Neuronal stem cell (in vitro differentiated cells): ENCODE measurements at regions not wholly inside any gene's neighbourhood (a gene's known extent, or its start where the extent isn't known, plus 50 kb on each side); places are given as distances from the start of the nearest gene placed in this dataset.

Experiments
- DNase-seq: peaks from one replicate; pipeline ENCODE4 v3.0.0-alpha.2; 2013; ENCODE audit warnings: low spot score
- H2AFZ ChIP-seq: one replicate; pipeline ENCODE4 v1.6.1; 2013; ENCODE audit warnings: mild to moderate bottlenecking, low read length, inconsistent platforms
- H2AK5ac ChIP-seq: 2 replicates; pipeline ENCODE4 v1.6.1; 2013; ENCODE audit warnings: low read depth, mild to moderate bottlenecking, inconsistent platforms, low read length, moderate library complexity, mixed read lengths
- H2BK120ac ChIP-seq: 2 replicates; pipeline ENCODE4 v1.6.1; 2013; ENCODE audit warnings: low read depth, mild to moderate bottlenecking, inconsistent platforms, low read length, moderate library complexity, mixed read lengths
- H2BK12ac ChIP-seq: one replicate; pipeline ENCODE4 v1.6.1; 2013; ENCODE audit warnings: low read length, inconsistent platforms
- H2BK15ac ChIP-seq: 2 replicates; pipeline ENCODE4 v1.6.1; 2013; ENCODE audit warnings: mild to moderate bottlenecking, low read length, inconsistent platforms, mixed read lengths
- H2BK5ac ChIP-seq: one replicate; pipeline ENCODE4 v1.6.1; 2013; ENCODE audit warnings: inconsistent platforms, mild to moderate bottlenecking, low read length, moderate library complexity
- H3K14ac ChIP-seq: one replicate; pipeline ENCODE4 v1.6.1; 2013; ENCODE audit warnings: low read length, inconsistent platforms
- H3K18ac ChIP-seq: 2 replicates; pipeline ENCODE4 v1.6.1; 2013; ENCODE audit warnings: low read length, inconsistent platforms
- H3K23ac ChIP-seq: 2 replicates; pipeline ENCODE4 v1.6.1; 2013; ENCODE audit warnings: low read depth, mild to moderate bottlenecking, mixed read lengths, low read length, inconsistent platforms; ENCODE audit not compliant: poor library complexity
- H3K27ac ChIP-seq: replicated peaks from 3 replicates; pipeline ENCODE4 v1.5.1; 2013; ENCODE audit warnings: low read length, inconsistent platforms
- H3K27me3 ChIP-seq, 3 experiments: 2 replicates each; pipeline ENCODE4 v1.6.1; 2013; ENCODE audit warnings: low read length in 3 of 3, mild to moderate bottlenecking in 2 of 3, inconsistent platforms in 1 of 3, low read depth in 1 of 3, mixed read lengths in 1 of 3, moderate library complexity in 1 of 3; ENCODE audit not compliant: control insufficient read depth in 3 of 3, insufficient read depth in 3 of 3
- H3K36me3 ChIP-seq, 2 donors: replicated peaks in 1 of 2; 2 replicates each; pipeline ENCODE4 v1.6.1; 2013; ENCODE audit warnings: low read length in 2 of 2; ENCODE audit not compliant: control insufficient read depth in 2 of 2, insufficient read depth in 2 of 2
- H3K4ac ChIP-seq: 2 replicates; pipeline ENCODE4 v1.6.1; 2013; ENCODE audit warnings: inconsistent platforms, mild to moderate bottlenecking, low read length, moderate library complexity
- H3K4me1 ChIP-seq, 2 donors: 1 replicate in 1 of 2; 2 replicates in 1 of 2; pipeline ENCODE4 v1.6.1; 2013; ENCODE audit warnings: low read length in 2 of 2, low read depth in 1 of 2; ENCODE audit not compliant: control insufficient read depth in 2 of 2, insufficient read depth in 1 of 2
- H3K4me2 ChIP-seq: one replicate; pipeline ENCODE4 v1.6.1; 2013; ENCODE audit warnings: mild to moderate bottlenecking, low read length, inconsistent platforms; ENCODE audit not compliant: insufficient read depth, poor library complexity, severe bottlenecking
- H3K4me3 ChIP-seq, 2 donors: 2 replicates each; pipeline ENCODE4 v1.5.1; 2013; ENCODE audit warnings: low read length in 2 of 2, mild to moderate bottlenecking in 2 of 2, inconsistent platforms in 1 of 2, moderate library complexity in 1 of 2
- H3K79me1 ChIP-seq: one replicate; pipeline ENCODE4 v1.6.1; 2013; ENCODE audit warnings: low read depth, mild to moderate bottlenecking, inconsistent platforms, low read length, moderate library complexity
- H3K9ac ChIP-seq: one replicate; pipeline ENCODE4 v1.6.1; 2013; ENCODE audit warnings: mild to moderate bottlenecking, low read depth, low read length, inconsistent platforms; ENCODE audit not compliant: poor library complexity
- H3K9me3 ChIP-seq, 2 donors: replicated peaks in 1 of 2; 2 replicates each; pipeline versions ENCODE3 to v1.6.1; 2013; ENCODE audit warnings: low read length in 2 of 2, mild to moderate bottlenecking in 2 of 2, inconsistent platforms in 1 of 2, low read depth in 1 of 2, mixed read lengths in 1 of 2, moderate library complexity in 1 of 2; ENCODE audit not compliant: control insufficient read depth in 2 of 2, insufficient read depth in 1 of 2
- H4K8ac ChIP-seq: one replicate; pipeline ENCODE4 v1.6.1; 2013; ENCODE audit warnings: low read depth, mild to moderate bottlenecking, inconsistent platforms, low read length, moderate library complexity
- H4K91ac ChIP-seq: one replicate; pipeline ENCODE4 v1.6.1; 2013; ENCODE audit warnings: low read length, low read depth, mild to moderate bottlenecking, inconsistent platforms; ENCODE audit not compliant: poor library complexity
- WGBS, 2 donors: extraction: QIAGEN DNeasy Blood & Tissue Kit; methylation state at CpG; one replicate each; pipeline ENCODE4 v1.1.7; 2013; ENCODE audit warnings: missing lambda C conversion rate in 2 of 2, mixed read lengths in 1 of 2; ENCODE audit not compliant: insufficient read length in 2 of 2, insufficient replicate concordance in 1 of 2; ENCODE audit errors: extremely low coverage in 2 of 2; 5-methylcytosine and 5-hydroxymethylcytosine counted together

GRCh38 chr11:64428693-64429092, 69.7 kb downstream of the RPS6KA4 start:
- H2BK120ac ChIP-seq, result no peak overlapping the region
- peak overlapping the region; percentile 4 for H2AFZ ChIP-seq
- peaks cover 0 to 39% (median 0%) of the 10 kb centered on the region in 3 experiments for H3K27me3 ChIP-seq
- H4K8ac ChIP-seq, result no peak overlapping the region
- no peak overlapping the region for H2BK5ac ChIP-seq
- H2BK12ac ChIP-seq, result no peak overlapping the region
- H4K91ac ChIP-seq, result no peak overlapping the region
- no peaks in the 10 kb centered on the region for H3K79me1 ChIP-seq
- no CpG with 5 or more reads among the region's 12 CpGs for WGBS, 2 donors
- H3K14ac ChIP-seq, result no peak overlapping the region
- no peak overlapping the region for H3K4me3 ChIP-seq
- no peak overlapping the region for H2AK5ac ChIP-seq
- H3K4me2 ChIP-seq, result no peak overlapping the region
- no peak overlapping the region for H2BK15ac ChIP-seq
- no peak overlapping the region for H3K4ac ChIP-seq
- peak overlapping the region; percentile 5 for H3K18ac ChIP-seq
- H3K27ac ChIP-seq, result no peak overlapping the region
- peaks cover 0 to 8% of the 10 kb centered on the region in 2 donors for H3K9me3 ChIP-seq
- no peak overlapping the region for H3K9ac ChIP-seq
- H3K23ac ChIP-seq, result no peak overlapping the region
- no peak for DNase-seq
- peaks cover 0 to 4% of the 10 kb centered on the region in 2 donors for H3K4me1 ChIP-seq
- no peaks in the 10 kb centered on the region for H3K36me3 ChIP-seq

- Histone ChIP-seq H3K14ac (no peak overlapping the region), H2AFZ (no peak overlapping the region), H2BK5ac (no peak overlapping the region), H3K4me3 (no peak overlapping the region), H3K79me1 (no peaks in the 10 kb centered on the region), H3K27ac (no peak overlapping the region), H3K4me2 (no peak overlapping the region), H3K23ac (no peak overlapping the region), H2BK120ac (no peak overlapping the region), H3K27me3 (peaks cover 0 to 39% (median 0%) of the 10 kb centered on the region in 3 experiments), H3K4ac (no peak overlapping the region), H4K8ac (peak overlapping the region; percentile 53), H3K9ac (no peak overlapping the region), H3K36me3 (no peaks in the 10 kb centered on the region), H3K9me3 (peaks cover 0 to 8% of the 10 kb centered on the region in 2 donors), H2AK5ac (peak overlapping the region; percentile 20), H2BK15ac (peak overlapping the region; percentile 14), H4K91ac (no peak overlapping the region), H2BK12ac (no peak overlapping the region), H3K4me1 (peaks cover 0 to 4% of the 10 kb centered on the region in 2 donors), H3K18ac (peak overlapping the region; percentile 21)
- no peak for DNase-seq
- WGBS, 2 donors, result no CpG with 5 or more reads among the region's 12 CpGs
Observed at GRCh38 chr11:64429970-64430369, 71.0 kb downstream of the RPS6KA4 start.

GRCh38 chr11:64430645-64431044, 71.7 kb downstream of the RPS6KA4 start:
- no peak overlapping the region for H3K4me3 ChIP-seq

GRCh38 chr11:64436000-64436399, 77.0 kb downstream of the RPS6KA4 start:
- peaks cover 0 to 8% of the 10 kb centered on the region in 2 donors for H3K9me3 ChIP-seq
- no peak overlapping the region for H2BK5ac ChIP-seq
- H3K36me3 ChIP-seq, result no peaks in the 10 kb centered on the region
- H3K18ac ChIP-seq, result no peak overlapping the region
- no peak overlapping the region for H2BK12ac ChIP-seq
- H4K8ac ChIP-seq, result no peak overlapping the region
- peaks cover 3 to 5% of the 10 kb centered on the region in 2 donors for H3K4me1 ChIP-seq
- peak overlapping the region; percentile 16 for H2BK15ac ChIP-seq
- WGBS, 2 donors, result no CpG with 5 or more reads among the region's 4 CpGs
- H3K79me1 ChIP-seq, result no peaks in the 10 kb centered on the region
- no peak overlapping the region for H3K14ac ChIP-seq
- no peak overlapping the region for H3K9ac ChIP-seq
- no peak overlapping the region for H2AFZ ChIP-seq
- no peak overlapping the region for H3K4ac ChIP-seq
- H3K4me3 ChIP-seq, result no peak overlapping the region
- no peak overlapping the region for H2BK120ac ChIP-seq
- DNase-seq, result no peak
- H3K27ac ChIP-seq, result no peak overlapping the region
- no peak overlapping the region for H2AK5ac ChIP-seq
- H3K23ac ChIP-seq, result no peak overlapping the region
- H3K27me3 ChIP-seq, result peaks cover 0 to 30% (median 0%) of the 10 kb centered on the region in 3 experiments
- no peak overlapping the region for H4K91ac ChIP-seq
- no peak overlapping the region for H3K4me2 ChIP-seq

More at GRCh38 chr11:64430645-64431044, 71.7 kb downstream of the RPS6KA4 start:
- Histone ChIP-seq H2BK15ac (peak overlapping the region; percentile 14), H2AK5ac (no peak overlapping the region), H3K23ac (peak overlapping the region; percentile 38), H3K79me1 (no peaks in the 10 kb centered on the region), H3K14ac (no peak overlapping the region), H3K36me3 (no peaks in the 10 kb centered on the region), H2BK5ac (no peak overlapping the region), H2AFZ (peak overlapping the region; percentile 24), H4K8ac (no peak overlapping the region), H2BK12ac (no peak overlapping the region), H2BK120ac (no peak overlapping the region), H3K27ac (no peak overlapping the region), H3K4ac (no peak overlapping the region), H3K4me2 (no peak overlapping the region), H4K91ac (no peak overlapping the region), H3K18ac (peak overlapping the region; percentile 45), H3K9ac (no peak overlapping the region), H3K4me1 (peaks cover 0 to 4% of the 10 kb centered on the region in 2 donors), H3K9me3 (peaks cover 0 to 8% of the 10 kb centered on the region in 2 donors), H3K27me3 (peaks cover 0 to 39% (median 0%) of the 10 kb centered on the region in 3 experiments)
- WGBS, 2 donors, result no CpG with 5 or more reads among the region's 18 CpGs
- DNase-seq, result no peak
